Trophoblast cell (in vitro differentiated cells and primary cell): ENCODE measurements at regions not wholly inside any gene's neighbourhood (a gene's known extent, or its start where the extent isn't known, plus 50 kb on each side); places are given as distances from the start of the nearest gene placed in this dataset.

Experiments
- DNase-seq, 2 donors: peaks; one replicate each; pipeline ENCODE4 v3.0.0-alpha.2; 2016
- H2AFZ ChIP-seq: 2 replicates; pipeline ENCODE4 v1.6.1; 2013; ENCODE audit warnings: low read length, moderate library complexity, mild to moderate bottlenecking; ENCODE audit not compliant: insufficient read depth, poor library complexity
- H2AK5ac ChIP-seq: 2 replicates; pipeline ENCODE4 v1.6.1; 2013; ENCODE audit warnings: mild to moderate bottlenecking, low read length
- H2BK120ac ChIP-seq: 2 replicates; pipeline ENCODE4 v1.6.1; 2013; ENCODE audit warnings: low read length, mild to moderate bottlenecking, moderate library complexity; ENCODE audit not compliant: insufficient read depth, poor library complexity
- H2BK12ac ChIP-seq: 2 replicates; pipeline ENCODE4 v1.6.1; 2013; ENCODE audit warnings: mild to moderate bottlenecking, low read length, moderate library complexity
- H2BK5ac ChIP-seq: 2 replicates; pipeline ENCODE4 v1.6.1; 2013; ENCODE audit warnings: low read length, low read depth, moderate library complexity, mild to moderate bottlenecking; ENCODE audit not compliant: poor library complexity
- H3K14ac ChIP-seq: 2 replicates; pipeline ENCODE4 v1.6.1; 2013; ENCODE audit warnings: mild to moderate bottlenecking, low read length
- H3K18ac ChIP-seq: 2 replicates; pipeline ENCODE4 v1.6.1; 2013; ENCODE audit warnings: mild to moderate bottlenecking, low read length
- H3K23ac ChIP-seq: 2 replicates; pipeline ENCODE4 v1.6.1; 2013; ENCODE audit warnings: low read length
- H3K27ac ChIP-seq: 2 replicates; pipeline ENCODE4 v1.5.1; 2013; ENCODE audit warnings: low read depth, mild to moderate bottlenecking, inconsistent platforms, low read length, moderate library complexity
- H3K27me3 ChIP-seq: 2 replicates; pipeline ENCODE4 v1.6.1; 2013; ENCODE audit warnings: inconsistent platforms, mild to moderate bottlenecking, low read length, moderate library complexity; ENCODE audit not compliant: insufficient read depth
- H3K36me3 ChIP-seq, 2 experiments: 1 replicate in 1 of 2; 2 replicates in 1 of 2; pipeline ENCODE4 v1.6.1; 2013; ENCODE audit warnings: low read length in 2 of 2, mild to moderate bottlenecking in 2 of 2, moderate library complexity in 1 of 2; ENCODE audit not compliant: insufficient read depth in 2 of 2, control insufficient read depth in 1 of 2
- H3K4ac ChIP-seq: 2 replicates; pipeline ENCODE4 v1.6.1; 2013; ENCODE audit warnings: low read depth, mild to moderate bottlenecking, low read length, moderate library complexity
- H3K4me1 ChIP-seq, 2 experiments: 1 replicate in 1 of 2; 2 replicates in 1 of 2; pipeline ENCODE4 v1.6.1; 2013; ENCODE audit warnings: low read length in 2 of 2, mild to moderate bottlenecking in 2 of 2, moderate library complexity in 1 of 2; ENCODE audit not compliant: insufficient read depth in 2 of 2, control insufficient read depth in 1 of 2
- H3K4me2 ChIP-seq: 2 replicates; pipeline ENCODE4 v1.6.1; 2013; ENCODE audit warnings: inconsistent platforms, mild to moderate bottlenecking, low read length, moderate library complexity
- H3K4me3 ChIP-seq: 2 replicates; pipeline ENCODE4 v1.5.1; 2013; ENCODE audit warnings: mild to moderate bottlenecking, low read depth, low read length, inconsistent platforms
- H3K79me1 ChIP-seq: one replicate; pipeline ENCODE4 v1.6.1; 2013; ENCODE audit warnings: low read length
- H3K79me2 ChIP-seq: 2 replicates; pipeline ENCODE4 v1.6.1; 2013; ENCODE audit warnings: low read length, mild to moderate bottlenecking; ENCODE audit not compliant: control insufficient read depth, insufficient read depth, poor library complexity
- H3K9ac ChIP-seq: 2 replicates; pipeline ENCODE4 v1.6.1; 2013; ENCODE audit warnings: mild to moderate bottlenecking, low read length
- H3K9me3 ChIP-seq: 2 replicates; pipeline ENCODE4 v1.6.1; 2013; ENCODE audit warnings: low read depth, mild to moderate bottlenecking, control low read depth, inconsistent platforms, low read length; ENCODE audit not compliant: insufficient read depth
- H4K12ac ChIP-seq: 2 replicates; pipeline ENCODE4 v1.6.1; 2013; ENCODE audit warnings: low read depth, mild to moderate bottlenecking, low read length, moderate library complexity
- H4K8ac ChIP-seq: 2 replicates; pipeline ENCODE4 v1.6.1; 2013; ENCODE audit warnings: low read depth, mild to moderate bottlenecking, low read length, moderate library complexity
- H4K91ac ChIP-seq: one replicate; pipeline ENCODE4 v1.6.1; 2013; ENCODE audit warnings: low read depth, mild to moderate bottlenecking, low read length, moderate library complexity
- WGBS: extraction: QIAGEN DNeasy Blood & Tissue Kit; methylation state at CpG from one replicate; pipeline ENCODE4 v1.1.7; 2013; ENCODE audit warnings: missing lambda C conversion rate; ENCODE audit not compliant: insufficient read length, insufficient coverage; ENCODE audit errors: extremely low coverage; 5-methylcytosine and 5-hydroxymethylcytosine counted together

GRCh38 chr1:5385956-5386355 lies 606.3 kb downstream of the NPHP4 start:
- Histone ChIP-seq H2AK5ac (no peak overlapping the region), H3K27ac (no peak overlapping the region), H3K9me3 (peaks cover 8% of the 10 kb centered on the region), H3K27me3 (no peaks in the 10 kb centered on the region), H3K4ac (no peak overlapping the region), H3K23ac (no peak overlapping the region), H2BK12ac (no peak overlapping the region), H3K4me3 (no peak overlapping the region), H2BK5ac (no peak overlapping the region), H4K91ac (no peak overlapping the region), H4K8ac (no peak overlapping the region), H2AFZ (no peak overlapping the region), H2BK120ac (no peak overlapping the region), H3K18ac (no peak overlapping the region), H4K12ac (no peak overlapping the region), H3K9ac (no peak overlapping the region), H3K4me2 (no peak overlapping the region), H3K4me1 (peaks cover 2 to 7% of the 10 kb centered on the region in 2 experiments), H3K79me1 (no peaks in the 10 kb centered on the region), H3K36me3 (no peaks in the 10 kb centered on the region), H3K79me2 (no peaks in the 10 kb centered on the region), H3K14ac (no peak overlapping the region)
- no peak for DNase-seq
- WGBS: no CpG with 5 or more reads among the region's 7 CpGs

- H2AK5ac ChIP-seq: no peak overlapping the region
- no peak for DNase-seq
- H3K23ac ChIP-seq: no peak overlapping the region
- H3K36me3 ChIP-seq: no peaks in the 10 kb centered on the region
- H3K4me1 ChIP-seq: peaks cover 2 to 7% of the 10 kb centered on the region in 2 experiments
- H4K8ac ChIP-seq: no peak overlapping the region
- no peak overlapping the region for H3K9ac ChIP-seq
- H3K9me3 ChIP-seq: peaks cover 8% of the 10 kb centered on the region
- H3K14ac ChIP-seq: no peak overlapping the region
- no peak overlapping the region for H4K12ac ChIP-seq
- no peak overlapping the region for H2BK5ac ChIP-seq
- no peak overlapping the region for H2BK120ac ChIP-seq
- no peak overlapping the region for H3K4ac ChIP-seq
- H3K18ac ChIP-seq: no peak overlapping the region
- H2AFZ ChIP-seq: no peak overlapping the region
- H3K4me3 ChIP-seq: no peak overlapping the region
- H3K79me1 ChIP-seq: no peaks in the 10 kb centered on the region
- no peak overlapping the region for H3K4me2 ChIP-seq
- H3K27ac ChIP-seq: no peak overlapping the region
- H4K91ac ChIP-seq: no peak overlapping the region
- no CpG with 5 or more reads among the region's 14 CpGs for WGBS
- no peak overlapping the region for H2BK12ac ChIP-seq
- H3K79me2 ChIP-seq: no peaks in the 10 kb centered on the region
- H3K27me3 ChIP-seq: no peaks in the 10 kb centered on the region
Observed at GRCh38 chr1:5385096-5385799, 607.0 kb downstream of the NPHP4 start.

GRCh38 chr1:5381491-5381890 lies 610.7 kb downstream of the NPHP4 start:
- H3K4me1 ChIP-seq: no peaks in the 10 kb centered on the region
- WGBS: no CpG with 5 or more reads among the region's 7 CpGs

GRCh38 chr1:5379176-5379759 lies 613.0 kb downstream of the NPHP4 start:
- Histone ChIP-seq H2BK120ac (no peak overlapping the region), H2AK5ac (no peak overlapping the region), H3K4me1 (no peaks in the 10 kb centered on the region), H3K4ac (no peak overlapping the region), H4K12ac (no peak overlapping the region), H3K9ac (no peak overlapping the region), H2BK5ac (no peak overlapping the region), H3K14ac (no peak overlapping the region), H4K91ac (no peak overlapping the region), H3K79me1 (no peaks in the 10 kb centered on the region), H2BK12ac (no peak overlapping the region), H3K79me2 (no peaks in the 10 kb centered on the region), H3K23ac (no peak overlapping the region), H3K27me3 (no peaks in the 10 kb centered on the region), H3K27ac (no peak overlapping the region), H3K9me3 (peaks cover 11% of the 10 kb centered on the region), H3K4me3 (no peak overlapping the region), H3K4me2 (no peak overlapping the region), H3K18ac (no peak overlapping the region), H4K8ac (no peak overlapping the region), H2AFZ (no peak overlapping the region), H3K36me3 (no peaks in the 10 kb centered on the region)
- DNase-seq: no peak
- no CpG with 5 or more reads among the region's 12 CpGs for WGBS

More at GRCh38 chr1:5381491-5381890, 610.7 kb downstream of the NPHP4 start:
- no peak overlapping the region for H4K12ac ChIP-seq
- no peak for DNase-seq
- no peak overlapping the region for H2BK5ac ChIP-seq
- no peak overlapping the region for H3K23ac ChIP-seq
- H4K91ac ChIP-seq: no peak overlapping the region
- H3K14ac ChIP-seq: no peak overlapping the region
- H2AK5ac ChIP-seq: no peak overlapping the region
- no peaks in the 10 kb centered on the region for H3K79me2 ChIP-seq
- H2AFZ ChIP-seq: no peak overlapping the region
- no peaks in the 10 kb centered on the region for H3K27me3 ChIP-seq
- no peak overlapping the region for H3K18ac ChIP-seq
- H2BK120ac ChIP-seq: no peak overlapping the region
- H3K36me3 ChIP-seq: no peaks in the 10 kb centered on the region
- H3K4ac ChIP-seq: no peak overlapping the region
- no peak overlapping the region for H3K9ac ChIP-seq
- no peak overlapping the region for H3K4me3 ChIP-seq
- no peak overlapping the region for H3K4me2 ChIP-seq
- peaks cover 10% of the 10 kb centered on the region for H3K9me3 ChIP-seq
- H4K8ac ChIP-seq: no peak overlapping the region
- H3K79me1 ChIP-seq: no peaks in the 10 kb centered on the region
- H3K27ac ChIP-seq: no peak overlapping the region
- H2BK12ac ChIP-seq: no peak overlapping the region
